ENCODE measurements at regions not wholly inside any gene's neighbourhood (a gene's known extent, or its start where the extent isn't known, plus 50 kb on each side); places are given as distances from the start of the nearest gene placed in this dataset.

GRCh38 chrX:39161611-39162255, 360.5 kb downstream of the MID1IP1 start:
- H3K4me3 ChIP-seq (ENCODE audit: low read depth, low read length): no peak overlapping the region
- DNase-seq (ENCODE audit: low read depth): no peak
- TF ChIP-seq CTCF (conservative IDR thresholded peaks at IDR 0.05; ENCODE audit: low read depth, low read length): no peak

- H3K4me3 ChIP-seq (ENCODE audit: low read depth, low read length): no peak overlapping the region
- no peak for TF ChIP-seq CTCF (conservative IDR thresholded peaks at IDR 0.05; ENCODE audit: low read depth, low read length)
- no peak for DNase-seq (ENCODE audit: low read depth)
Measured at GRCh38 chrX:39162322-39162735, 361.1 kb downstream of the MID1IP1 start.

- DNase-seq (ENCODE audit: low read depth): no peak
- H3K4me3 ChIP-seq (ENCODE audit: low read depth, low read length): no peak overlapping the region
- TF ChIP-seq CTCF (conservative IDR thresholded peaks at IDR 0.05; ENCODE audit: low read depth, low read length): no peak
Measured at GRCh38 chrX:39163581-39164126, 362.4 kb downstream of the MID1IP1 start.

- H3K4me3 ChIP-seq (ENCODE audit: low read depth, low read length): no peak overlapping the region
Measured at GRCh38 chrX:39164212-39164611, 363.0 kb downstream of the MID1IP1 start.

GRCh38 chrX:39165185-39165584, 363.9 kb downstream of the MID1IP1 start:
- no peak for TF ChIP-seq CTCF (conservative IDR thresholded peaks at IDR 0.05; ENCODE audit: low read depth, low read length)
- no peak for DNase-seq (ENCODE audit: low read depth)
- no peak overlapping the region for H3K4me3 ChIP-seq (ENCODE audit: low read depth, low read length)

More at GRCh38 chrX:39164212-39164611, 363.0 kb downstream of the MID1IP1 start:
- DNase-seq (ENCODE audit: low read depth): no peak
- TF ChIP-seq CTCF (conservative IDR thresholded peaks at IDR 0.05; ENCODE audit: low read depth, low read length): no peak

- no peak for DNase-seq (ENCODE audit: low read depth)
- TF ChIP-seq CTCF (conservative IDR thresholded peaks at IDR 0.05; ENCODE audit: low read depth, low read length): no peak
- H3K4me3 ChIP-seq (ENCODE audit: low read depth, low read length): no peak overlapping the region
Measured at GRCh38 chrX:39165773-39166172, 364.5 kb downstream of the MID1IP1 start.

GRCh38 chrX:39167791-39168190, 366.5 kb downstream of the MID1IP1 start:
- no peak overlapping the region for H3K4me3 ChIP-seq (ENCODE audit: low read depth, low read length)
- no peak for TF ChIP-seq CTCF (conservative IDR thresholded peaks at IDR 0.05; ENCODE audit: low read depth, low read length)
- DNase-seq (ENCODE audit: low read depth): no peak

Measured in choroid plexus epithelial cell (primary cell).